HG03060 (cell line): ENCODE measurements at regions not wholly inside any gene's neighbourhood (a gene's known extent, or its start where the extent isn't known, plus 50 kb on each side); places are given as distances from the start of the nearest gene placed in this dataset.

ENCODE experiments used
- ATAC-seq: cut with Tn5 transposase; IDR thresholded peaks from one replicate; pipeline ENCODE4 v1.9.1; 2021; ENCODE audit warnings: low read depth, moderate number of reproducible peaks; ENCODE audit not compliant: unreplicated experiment

DNA sequence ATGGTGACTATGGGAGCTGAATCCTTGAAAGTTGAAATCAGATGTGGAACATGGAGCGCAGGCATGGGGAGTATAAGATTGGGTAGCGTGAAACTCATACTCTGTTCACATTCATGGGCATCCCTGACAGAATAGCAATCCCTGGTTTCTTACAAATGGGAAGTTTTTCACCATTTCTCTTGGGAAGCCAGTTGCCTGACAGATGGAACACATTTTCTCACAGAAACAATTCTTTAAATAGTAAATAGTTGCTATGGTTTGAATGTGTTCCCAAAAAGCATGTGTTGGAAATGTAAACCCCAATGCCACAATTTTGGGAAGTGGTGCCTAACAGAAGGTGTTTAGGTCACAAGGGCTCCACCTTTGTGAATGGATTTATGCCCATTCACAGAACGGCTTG lies 262.8 kb upstream of the HS3ST5 start:
- ATAC-seq, result no peak

DNA sequence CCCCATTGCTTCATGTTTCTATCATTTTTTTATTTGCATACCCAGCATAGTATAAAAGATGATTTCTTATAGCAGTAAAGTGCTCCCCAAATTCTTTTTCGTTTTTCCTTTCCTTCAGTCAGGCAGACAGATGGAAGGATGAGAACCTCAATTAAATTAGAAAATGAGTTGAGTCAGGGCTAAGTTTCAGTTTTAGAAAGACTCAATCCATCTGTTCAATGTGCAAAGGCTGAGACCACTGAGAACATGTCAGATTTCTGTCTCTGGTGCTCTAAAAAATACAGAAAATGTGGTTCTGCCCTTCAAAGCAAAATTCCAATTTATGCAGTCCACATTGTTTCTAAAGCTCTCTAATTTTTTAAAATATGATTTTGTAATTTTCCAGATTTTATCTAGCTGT lies 257.6 kb upstream of the HS3ST5 start:
- ATAC-seq, result no peak

DNA sequence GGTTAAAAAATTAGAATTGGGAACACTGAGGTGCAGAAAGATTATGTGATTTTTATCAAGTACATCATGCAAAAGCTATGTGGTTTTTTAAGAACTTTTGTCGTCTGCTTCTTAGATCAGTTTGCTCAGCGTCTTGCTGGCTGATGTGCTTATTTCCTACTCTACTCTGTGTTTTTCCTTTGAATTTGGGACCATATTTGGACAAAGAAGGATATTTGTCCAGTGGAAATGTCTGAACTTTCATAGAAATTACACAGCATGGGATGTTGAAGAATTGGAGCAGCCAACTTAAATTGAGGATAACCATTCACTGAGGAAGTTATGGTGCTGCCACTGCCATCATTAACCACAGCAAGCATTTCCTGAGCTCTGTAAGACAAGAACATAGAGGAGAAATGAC lies 252.8 kb upstream of the HS3ST5 start:
- ATAC-seq, result no peak

DNA sequence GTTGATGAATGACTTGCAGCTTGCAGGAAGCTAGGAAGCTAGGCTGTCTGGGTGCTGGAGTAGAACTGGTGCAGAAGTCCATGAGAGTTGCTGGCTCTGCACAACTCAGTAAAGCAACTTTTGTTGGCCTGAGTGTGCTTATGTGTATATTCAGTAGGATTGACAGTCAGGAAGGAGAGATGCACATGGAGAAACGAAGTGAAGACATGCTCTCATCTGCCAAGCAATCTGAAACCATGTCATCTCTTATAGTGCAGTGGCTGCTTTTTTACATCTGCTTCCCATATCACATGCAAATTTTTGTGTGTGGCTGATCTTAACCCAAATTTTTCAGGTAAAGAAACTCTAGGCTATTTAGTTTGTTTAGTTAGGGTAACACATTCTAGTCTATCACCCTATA lies 252.4 kb upstream of the HS3ST5 start:
- ATAC-seq, result no peak

DNA sequence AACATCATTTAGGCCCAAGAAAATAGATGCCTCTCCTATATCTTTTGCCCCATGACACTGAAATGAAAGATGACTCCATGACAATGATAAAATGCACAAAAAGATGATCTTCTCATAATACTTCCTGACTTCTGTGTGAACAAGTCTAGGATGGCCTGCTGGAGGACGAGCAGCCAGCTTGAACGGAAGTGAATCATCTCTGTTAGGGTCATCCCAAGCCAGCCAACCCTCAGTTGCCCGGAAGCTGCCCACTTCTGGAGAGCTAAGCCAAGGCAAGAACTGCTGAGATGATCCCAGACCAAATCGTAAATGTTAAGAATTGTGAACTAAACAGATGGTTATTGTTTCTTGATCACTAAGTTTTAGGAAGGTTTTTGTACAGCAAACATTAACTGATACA lies 249.7 kb upstream of the HS3ST5 start:
- ATAC-seq, result no peak

DNA sequence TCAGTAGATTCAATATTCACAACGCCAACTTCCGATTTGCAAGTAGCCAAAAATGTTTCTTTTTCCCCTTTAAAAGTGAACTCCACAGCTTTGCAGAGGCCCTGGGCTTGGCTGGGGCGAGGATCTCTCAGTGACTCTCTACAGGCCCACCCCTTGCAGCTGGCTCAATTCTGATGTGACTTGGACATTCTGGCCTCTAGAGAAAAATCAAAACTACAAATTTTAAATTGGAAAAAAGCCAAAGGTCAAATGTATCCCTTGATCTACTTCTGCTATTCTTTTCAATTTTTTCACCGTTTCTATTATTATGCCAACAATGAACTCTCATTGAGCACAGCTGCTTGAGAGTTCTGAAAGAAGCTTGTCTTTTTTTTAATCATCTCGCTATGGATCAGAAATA lies 245.9 kb upstream of the HS3ST5 start:
- ATAC-seq, result no peak

DNA sequence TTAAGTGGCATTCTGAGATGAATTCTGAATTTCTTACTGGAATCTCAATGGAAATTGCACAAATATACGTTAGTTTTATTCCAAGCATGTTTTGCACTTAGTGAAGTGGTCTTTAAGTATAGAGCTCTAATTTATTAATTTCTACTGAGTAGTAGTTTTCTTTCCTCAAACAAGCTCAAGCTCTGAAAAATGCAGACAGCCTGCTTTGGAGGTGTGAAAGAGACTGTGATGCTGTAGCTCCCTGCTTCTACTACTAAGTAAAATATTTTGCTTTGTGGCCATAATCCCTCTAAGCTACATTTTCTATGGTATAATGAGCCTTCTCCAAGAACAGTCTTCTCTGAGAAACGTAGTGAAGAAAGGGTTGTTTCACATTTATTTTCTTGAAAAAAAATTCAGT lies 243.5 kb upstream of the HS3ST5 start:
- ATAC-seq, result no peak

DNA sequence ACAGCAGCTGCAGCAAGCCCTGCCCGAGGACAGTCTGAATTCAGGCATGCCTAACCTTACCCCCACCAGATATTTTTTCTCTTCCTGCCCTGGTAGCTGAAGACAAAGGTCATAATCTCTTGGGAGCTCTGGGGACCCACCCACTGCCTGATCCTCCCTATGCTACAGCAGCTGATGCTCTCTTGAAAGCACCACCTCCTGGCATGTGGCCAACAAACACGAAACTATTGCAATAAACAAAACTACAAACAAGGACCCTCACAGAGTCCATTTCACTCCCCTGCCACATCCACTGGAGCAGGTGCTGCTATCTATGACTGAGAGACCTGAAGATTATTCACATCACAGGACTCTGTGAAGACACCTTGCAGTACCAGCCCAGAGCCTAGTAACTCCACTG lies 238.5 kb upstream of the HS3ST5 start:
- ATAC-seq, result no peak

DNA sequence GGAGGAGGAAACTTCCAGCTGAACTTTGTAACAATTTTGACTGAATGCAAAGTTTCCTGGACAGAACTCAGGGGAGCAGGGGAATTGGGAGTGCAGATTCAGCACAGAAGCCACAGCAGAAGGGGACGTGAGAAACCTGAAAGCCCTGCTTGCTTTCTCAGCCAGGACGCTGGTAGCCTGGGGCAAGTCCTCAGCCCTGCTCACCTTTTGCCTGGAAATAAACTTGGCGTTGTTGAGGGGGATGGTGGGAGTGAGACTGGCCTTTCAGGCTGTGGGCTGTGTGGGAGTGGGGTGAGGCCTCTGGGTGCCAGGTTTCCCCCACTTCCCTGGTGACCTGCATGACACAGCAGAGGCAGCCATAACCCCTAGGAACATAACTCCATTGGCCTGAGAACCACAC lies 238.1 kb upstream of the HS3ST5 start:
- ATAC-seq, result no peak

DNA sequence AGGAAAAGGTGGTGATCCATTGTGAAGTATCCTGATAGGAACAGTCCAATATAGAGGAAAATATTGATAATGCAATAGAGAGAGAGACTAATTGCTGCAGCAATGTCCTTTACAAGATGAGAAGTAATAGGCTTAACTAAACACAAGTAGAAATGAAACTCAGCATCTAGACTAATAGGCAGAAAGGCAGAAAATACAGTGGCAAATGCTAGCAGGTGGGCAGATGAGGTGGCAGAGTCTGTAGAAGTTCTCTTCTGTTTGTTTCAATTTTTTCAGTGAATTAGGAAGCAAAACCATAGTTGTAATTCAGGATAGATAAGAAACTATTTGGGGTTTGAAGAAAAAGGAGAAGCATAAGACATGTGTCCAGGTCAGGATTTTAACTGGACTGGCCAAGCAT lies 236.7 kb upstream of the HS3ST5 start:
- ATAC-seq, result no peak

DNA sequence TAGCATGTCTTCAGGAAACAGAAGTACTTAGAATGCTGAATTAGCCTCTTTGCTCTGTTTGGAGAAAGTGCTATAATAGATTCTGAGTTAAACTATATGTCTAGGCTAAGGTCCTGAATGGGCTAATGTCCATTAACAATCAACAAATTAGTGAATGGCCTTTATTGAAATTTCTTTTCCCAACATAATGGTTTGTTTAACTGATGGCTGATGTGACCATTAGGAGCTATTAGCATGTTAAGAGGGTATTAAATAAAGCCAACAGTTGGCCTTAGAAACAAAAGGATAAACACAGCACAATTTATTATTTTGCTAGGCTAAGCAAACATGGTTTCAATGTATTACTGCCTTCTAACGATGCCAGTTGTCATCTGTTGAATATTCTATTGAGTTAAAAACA lies 234.3 kb upstream of the HS3ST5 start:
- no peak for ATAC-seq

DNA sequence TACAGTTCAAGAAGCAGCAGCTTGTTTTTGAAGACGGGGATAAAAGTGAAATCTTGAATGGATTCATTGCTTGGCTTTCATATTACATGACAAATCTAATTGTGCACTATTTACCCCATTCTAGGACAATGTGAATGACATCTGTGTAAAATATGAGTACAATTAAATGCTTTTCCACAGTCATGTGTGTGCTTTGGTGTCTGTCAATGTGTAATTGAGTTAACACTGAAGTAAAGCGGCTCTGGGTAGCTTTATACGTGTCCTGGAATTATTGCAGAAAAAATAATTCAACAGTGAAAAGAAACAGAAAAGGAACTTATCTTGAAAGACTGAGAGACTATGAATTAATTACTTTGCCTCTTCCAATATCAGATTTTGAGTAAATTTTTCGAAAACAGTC lies 233.5 kb upstream of the HS3ST5 start:
- ATAC-seq, result no peak

DNA sequence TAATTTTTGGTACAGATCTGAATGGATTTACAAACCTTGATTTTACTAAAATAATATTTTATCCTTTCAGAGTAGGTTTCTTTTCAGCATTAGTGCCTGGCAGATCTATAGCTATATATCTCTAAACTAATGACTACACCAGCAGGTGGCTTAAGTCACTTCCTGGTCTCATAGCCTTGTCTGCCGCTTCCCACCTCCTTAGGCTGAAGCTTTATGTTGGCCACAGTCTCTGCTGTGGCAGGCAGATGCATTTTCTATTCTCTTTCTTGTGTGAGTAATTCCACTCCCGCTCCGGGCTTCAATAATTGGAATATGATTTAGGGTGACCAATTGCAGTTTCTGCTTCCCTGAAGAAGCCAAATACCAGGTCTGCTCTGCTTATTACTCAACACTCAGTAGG lies 226.8 kb upstream of the HS3ST5 start:
- ATAC-seq, result no peak

DNA sequence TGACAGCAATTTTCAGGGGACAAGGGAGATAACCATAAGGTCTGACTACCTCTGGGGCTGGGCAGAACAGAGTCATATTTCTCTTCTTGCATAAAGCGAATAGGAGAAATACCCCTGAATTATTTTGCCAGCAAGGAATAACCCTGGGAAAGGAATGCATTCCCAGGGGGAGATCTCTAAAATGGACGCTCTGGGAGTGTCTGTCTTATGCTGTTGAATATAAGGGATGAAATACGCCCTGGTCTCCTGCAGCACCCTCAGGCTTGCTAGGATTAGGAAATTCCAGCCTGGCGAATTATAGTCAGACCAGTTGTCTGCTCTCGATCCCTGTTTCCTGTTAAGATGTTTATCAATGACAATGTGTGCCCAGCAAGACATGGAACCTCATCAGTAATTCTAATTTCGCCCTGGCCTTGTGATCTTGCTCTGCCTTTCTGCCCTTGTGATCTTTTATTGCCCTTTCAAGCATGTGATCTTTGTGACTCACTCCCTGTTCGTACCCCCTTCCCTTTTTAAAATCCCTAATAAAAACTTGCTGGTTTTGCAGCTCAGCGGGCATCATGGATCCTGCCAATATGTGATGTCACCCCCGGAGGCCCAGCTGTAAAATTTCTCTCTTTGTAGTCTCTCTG lies 221.6 kb upstream of the HS3ST5 start:
- ATAC-seq, result no peak

DNA sequence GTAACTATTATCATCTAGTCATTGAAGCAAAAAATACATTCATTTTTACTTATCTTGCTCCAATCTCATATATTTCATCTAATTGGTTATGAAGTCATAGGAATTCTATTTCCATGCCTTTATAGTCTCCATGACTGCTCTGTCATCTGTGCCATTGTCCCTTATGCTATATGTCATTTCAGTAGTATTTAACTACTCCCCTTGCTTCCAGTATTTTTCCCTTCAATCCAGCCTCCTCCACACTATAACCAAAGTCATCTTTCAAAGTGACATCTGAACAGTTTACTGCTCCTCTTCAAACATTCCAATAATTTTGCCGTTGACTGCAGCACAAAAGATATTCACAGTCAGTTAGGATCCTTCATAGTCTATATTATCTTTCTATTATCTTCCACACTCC lies 216.6 kb upstream of the HS3ST5 start:
- ATAC-seq, result no peak

DNA sequence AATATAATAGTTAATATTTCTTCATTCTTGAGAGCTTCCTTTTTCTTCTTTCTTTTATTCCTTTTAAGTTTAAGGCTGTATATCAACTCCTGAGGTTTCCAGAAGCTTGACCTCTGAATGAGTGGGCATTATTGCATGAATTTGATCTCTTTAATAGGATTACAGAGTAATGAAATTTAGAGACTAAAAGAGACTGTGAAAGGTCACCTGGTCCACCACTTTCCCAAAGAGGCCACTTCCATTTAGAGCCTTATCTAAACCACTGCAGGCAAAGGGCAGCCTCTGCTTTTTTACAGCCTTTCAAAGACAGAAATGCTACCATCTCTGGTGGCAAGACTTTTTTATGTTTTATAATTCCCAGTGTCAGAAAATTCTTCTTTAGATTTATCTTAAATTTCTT lies 215.3 kb upstream of the HS3ST5 start:
- no peak for ATAC-seq

DNA sequence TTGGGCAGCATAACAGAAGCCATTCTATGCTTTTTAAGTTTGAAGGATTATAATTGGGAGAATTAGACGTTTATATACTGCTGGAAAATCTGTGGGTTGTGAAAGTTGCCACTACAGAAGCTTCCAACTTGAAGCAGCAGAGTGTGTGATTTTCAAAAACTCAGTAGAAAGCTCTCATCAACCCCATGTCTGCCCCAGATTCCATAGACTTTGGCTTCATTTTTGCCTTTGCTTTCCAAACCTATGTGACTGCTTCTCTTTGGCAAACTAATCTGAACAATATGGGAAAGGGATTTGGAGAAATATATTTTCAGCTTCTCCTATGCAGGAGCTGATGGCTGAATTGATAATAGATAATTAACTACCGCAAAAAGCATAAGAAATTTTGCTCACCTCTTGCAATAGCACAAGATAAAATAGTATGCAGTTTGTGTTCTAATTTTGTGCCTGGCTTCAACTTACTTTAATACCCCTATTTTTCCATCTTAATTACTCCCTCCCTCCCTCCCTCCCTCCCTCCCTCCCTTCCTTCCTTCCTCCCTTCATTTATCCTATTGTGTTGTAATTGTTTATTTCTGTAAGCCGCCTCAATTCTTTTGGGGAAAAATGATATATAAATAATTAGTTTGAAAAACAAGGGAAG lies 214.1 kb upstream of the HS3ST5 start:
- no peak for ATAC-seq

DNA sequence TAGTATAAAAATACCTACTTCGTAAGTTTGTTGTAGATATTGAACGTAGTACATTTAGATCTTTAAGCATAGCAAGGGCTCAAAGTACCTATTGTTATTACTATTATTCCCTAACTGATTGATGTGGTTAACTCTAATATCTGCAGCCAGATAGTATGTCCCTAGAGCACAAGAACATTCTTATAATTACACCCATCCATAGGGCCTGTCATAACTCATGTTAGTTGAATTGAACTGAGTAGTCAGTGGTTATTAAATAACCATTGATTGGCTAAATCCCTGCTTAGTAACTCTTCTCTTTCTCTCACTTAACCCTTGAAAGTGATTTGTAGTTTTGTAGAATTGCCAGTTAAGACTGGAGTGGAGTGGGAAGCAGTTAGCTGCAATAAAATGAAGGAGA lies 207.5 kb upstream of the HS3ST5 start:
- ATAC-seq, result no peak

DNA sequence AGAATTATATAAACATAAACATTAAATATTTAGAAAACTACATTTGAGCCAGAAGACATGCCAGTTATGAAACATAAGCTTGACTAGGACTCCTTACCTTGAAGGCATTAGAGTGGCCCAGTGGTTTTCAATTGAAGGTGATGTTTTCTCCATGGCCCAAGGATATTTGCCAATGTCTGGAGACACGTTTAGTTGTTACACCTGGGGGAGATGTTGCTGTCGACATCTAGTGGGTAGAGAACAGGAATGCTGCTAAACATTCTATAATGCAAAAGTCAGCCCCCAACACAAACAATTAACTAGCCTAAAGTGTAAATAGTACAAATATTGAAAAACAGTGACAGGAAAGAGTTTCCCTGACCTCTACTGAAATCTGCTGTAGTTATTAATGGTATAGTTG lies 200.9 kb upstream of the HS3ST5 start:
- no peak for ATAC-seq

DNA sequence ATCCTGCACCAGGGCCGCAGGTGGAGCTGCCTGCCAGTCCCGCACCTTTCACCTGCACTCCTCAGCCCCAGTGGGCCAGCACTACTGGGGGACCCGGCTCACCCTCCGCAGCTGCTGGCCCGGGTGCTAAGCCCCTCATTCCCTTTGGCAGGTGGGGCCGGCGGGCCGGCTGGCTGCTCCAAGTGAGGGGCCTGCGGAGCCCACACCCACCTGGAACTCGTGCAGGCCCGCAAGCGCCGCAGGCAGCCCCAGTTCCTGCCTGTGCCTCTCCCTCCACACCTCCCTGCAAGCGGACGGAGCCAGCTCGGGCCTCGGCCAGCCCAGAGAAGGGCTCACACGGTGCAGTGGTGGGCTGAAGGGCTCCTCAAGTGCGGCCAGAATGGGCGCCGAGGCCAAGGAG lies 199.0 kb upstream of the HS3ST5 start:
- ATAC-seq, result no peak

DNA sequence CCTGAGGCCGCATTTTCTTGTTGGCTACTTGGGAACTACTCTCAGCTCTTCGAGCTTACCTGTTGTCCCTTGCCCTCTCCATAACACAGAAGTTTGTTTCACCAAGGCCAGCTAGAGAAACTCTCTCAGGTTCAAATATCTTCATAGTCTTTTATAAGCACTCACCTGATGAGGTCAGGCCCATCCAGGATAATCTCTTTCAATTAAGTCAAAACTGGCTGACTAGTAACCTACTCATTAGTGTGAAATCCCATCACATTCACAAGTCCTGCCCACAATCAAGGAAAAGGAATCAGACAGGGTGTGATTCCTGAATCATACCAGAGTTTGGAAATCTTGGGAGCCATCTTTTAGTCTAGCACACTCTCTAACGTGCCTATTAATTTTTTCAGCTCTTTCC lies 195.2 kb upstream of the HS3ST5 start:
- ATAC-seq, result no peak

DNA sequence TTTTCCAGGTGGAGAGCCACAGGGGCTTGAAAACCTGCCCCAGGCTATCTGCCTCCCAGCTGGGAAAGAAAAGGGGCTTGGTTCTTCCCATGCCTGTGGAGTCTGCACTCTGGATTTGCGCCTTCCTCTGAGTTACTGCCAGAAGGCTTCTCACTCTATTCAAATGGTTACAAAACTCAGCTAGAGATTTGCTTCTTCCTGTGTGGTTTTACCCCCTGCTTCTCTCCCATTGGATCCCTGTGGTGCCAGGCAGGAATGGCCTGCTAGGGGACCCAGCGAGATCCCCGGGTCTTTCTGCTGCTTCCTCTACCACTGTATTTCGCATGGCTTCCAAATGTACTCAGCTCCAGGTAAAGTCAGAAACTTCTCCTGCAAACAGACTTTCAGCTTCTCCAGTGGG lies 192.0 kb upstream of the HS3ST5 start:
- ATAC-seq, result no peak

DNA sequence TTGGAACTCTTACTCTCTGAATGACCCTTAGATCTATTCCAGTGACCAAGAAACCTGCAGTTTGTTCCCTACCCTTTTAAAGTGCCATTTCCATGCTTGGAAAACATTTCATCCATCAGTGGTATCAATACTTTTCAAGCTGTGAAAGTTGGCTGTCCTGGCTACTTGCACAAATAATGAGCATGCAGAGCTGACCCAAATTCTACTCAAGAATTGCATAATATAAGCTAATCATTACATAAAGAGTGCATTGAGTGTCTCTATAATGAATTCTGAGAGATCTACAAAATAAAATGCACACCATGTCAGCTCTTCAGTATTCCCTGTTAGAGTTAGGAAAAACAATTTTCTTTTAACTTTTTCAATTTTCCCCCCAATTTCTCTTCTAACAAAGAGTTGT lies 181.3 kb upstream of the HS3ST5 start:
- ATAC-seq, result no peak
